ENCODE measurements at regions not wholly inside any gene's neighbourhood (a gene's known extent, or its start where the extent isn't known, plus 50 kb on each side); places are given as distances from the start of the nearest gene placed in this dataset.

DNA sequence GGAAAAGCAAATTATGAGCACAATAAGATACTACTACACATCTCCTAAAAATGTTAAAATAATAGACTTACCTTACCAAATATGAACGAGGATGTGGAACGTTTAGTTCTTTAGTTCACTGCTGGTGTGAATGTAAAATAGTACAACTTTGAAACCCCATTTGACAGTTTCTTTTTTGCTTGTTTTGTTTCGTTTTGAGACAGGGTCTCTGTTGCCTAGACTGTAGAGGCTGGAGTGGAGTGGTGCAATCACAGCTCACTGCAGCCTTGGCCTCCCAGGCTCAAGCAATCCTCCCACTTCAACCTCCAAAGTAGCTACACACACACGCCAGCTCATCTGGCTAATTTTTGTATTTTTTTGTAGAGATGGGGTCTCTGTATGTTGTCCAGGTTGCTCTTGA lies 136.4 kb upstream of the FAR2 start:
- TF ChIP-seq EP300 (IDR thresholded peaks at IDR 0.05): no peak
- TF ChIP-seq, protein P1, sequence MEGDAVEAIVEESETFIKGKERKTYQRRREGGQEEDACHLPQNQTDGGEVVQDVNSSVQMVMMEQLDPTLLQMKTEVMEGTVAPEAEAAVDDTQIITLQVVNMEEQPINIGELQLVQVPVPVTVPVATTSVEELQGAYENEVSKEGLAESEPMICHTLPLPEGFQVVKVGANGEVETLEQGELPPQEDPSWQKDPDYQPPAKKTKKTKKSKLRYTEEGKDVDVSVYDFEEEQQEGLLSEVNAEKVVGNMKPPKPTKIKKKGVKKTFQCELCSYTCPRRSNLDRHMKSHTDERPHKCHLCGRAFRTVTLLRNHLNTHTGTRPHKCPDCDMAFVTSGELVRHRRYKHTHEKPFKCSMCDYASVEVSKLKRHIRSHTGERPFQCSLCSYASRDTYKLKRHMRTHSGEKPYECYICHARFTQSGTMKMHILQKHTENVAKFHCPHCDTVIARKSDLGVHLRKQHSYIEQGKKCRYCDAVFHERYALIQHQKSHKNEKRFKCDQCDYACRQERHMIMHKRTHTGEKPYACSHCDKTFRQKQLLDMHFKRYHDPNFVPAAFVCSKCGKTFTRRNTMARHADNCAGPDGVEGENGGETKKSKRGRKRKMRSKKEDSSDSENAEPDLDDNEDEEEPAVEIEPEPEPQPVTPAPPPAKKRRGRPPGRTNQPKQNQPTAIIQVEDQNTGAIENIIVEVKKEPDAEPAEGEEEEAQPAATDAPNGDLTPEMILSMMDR (IDR thresholded peaks at IDR 0.05): no peak
